Cardiac fibroblast (primary cell): ENCODE measurements at regions not wholly inside any gene's neighbourhood (a gene's known extent, or its start where the extent isn't known, plus 50 kb on each side); places are given as distances from the start of the nearest gene placed in this dataset.

ENCODE experiments used
- DNase-seq, 2 donors: peaks; one replicate each; pipeline versions ENCODE4 v3.0.0 to v3.0.0-alpha.2; 2010; ENCODE audit warnings: low read depth in 2 of 2
- H3K4me3 ChIP-seq, 2 donors: replicated peaks in 1 of 2; 1 replicate in 1 of 2; 2 replicates in 1 of 2; pipeline ENCODE4 v1.5.1; 2011; ENCODE audit warnings: low read depth in 2 of 2, low read length in 2 of 2, mild to moderate bottlenecking in 2 of 2, moderate library complexity in 1 of 2
- TF ChIP-seq, protein P1 (sequence below): IDR thresholded peaks from one replicate; pipeline ENCODE4 v1.5.1; 2011; ENCODE audit warnings: low read depth, mild to moderate bottlenecking, low read length, inconsistent platforms

DNA sequence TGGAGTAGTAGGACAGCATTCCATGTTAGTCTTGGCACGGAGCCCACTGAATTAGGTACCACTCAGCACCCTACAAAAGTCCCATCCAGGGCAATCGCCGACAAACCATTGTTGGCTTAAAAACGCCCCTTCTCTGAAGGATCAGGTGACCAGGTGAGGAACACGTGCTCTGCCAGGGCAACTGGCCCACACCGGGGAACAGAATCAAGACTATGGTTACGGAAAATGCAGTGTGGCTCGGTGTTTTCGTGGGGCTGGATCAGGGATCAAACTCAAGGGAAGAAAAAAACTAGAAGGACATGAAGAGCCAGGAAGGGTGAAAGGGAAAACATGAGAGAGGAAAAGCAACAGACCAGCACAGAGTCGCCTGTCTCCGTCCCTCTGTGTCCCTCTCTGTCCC lies 177.8 kb upstream of the ARID1B start:
- H3K4me3 ChIP-seq = no peak overlapping the region
- TF ChIP-seq, protein P1, sequence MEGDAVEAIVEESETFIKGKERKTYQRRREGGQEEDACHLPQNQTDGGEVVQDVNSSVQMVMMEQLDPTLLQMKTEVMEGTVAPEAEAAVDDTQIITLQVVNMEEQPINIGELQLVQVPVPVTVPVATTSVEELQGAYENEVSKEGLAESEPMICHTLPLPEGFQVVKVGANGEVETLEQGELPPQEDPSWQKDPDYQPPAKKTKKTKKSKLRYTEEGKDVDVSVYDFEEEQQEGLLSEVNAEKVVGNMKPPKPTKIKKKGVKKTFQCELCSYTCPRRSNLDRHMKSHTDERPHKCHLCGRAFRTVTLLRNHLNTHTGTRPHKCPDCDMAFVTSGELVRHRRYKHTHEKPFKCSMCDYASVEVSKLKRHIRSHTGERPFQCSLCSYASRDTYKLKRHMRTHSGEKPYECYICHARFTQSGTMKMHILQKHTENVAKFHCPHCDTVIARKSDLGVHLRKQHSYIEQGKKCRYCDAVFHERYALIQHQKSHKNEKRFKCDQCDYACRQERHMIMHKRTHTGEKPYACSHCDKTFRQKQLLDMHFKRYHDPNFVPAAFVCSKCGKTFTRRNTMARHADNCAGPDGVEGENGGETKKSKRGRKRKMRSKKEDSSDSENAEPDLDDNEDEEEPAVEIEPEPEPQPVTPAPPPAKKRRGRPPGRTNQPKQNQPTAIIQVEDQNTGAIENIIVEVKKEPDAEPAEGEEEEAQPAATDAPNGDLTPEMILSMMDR = no peak
- no peak for DNase-seq

DNA sequence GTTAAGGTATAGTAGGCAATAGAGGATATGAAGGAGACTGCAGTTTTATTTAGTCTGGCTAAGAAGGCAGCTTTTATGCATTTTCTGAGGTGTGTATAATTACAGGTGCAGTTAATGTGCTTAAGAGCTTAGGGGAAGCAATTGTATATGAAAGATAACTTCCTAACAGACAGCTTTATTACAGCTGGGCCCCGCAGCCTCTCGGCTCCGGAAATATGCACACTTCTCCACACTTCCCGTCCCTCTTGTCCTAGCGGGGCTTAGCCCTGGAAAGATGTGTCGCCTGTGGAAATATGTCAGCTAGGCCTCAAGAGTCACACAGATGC lies 178.4 kb upstream of the ARID1B start:
- DNase-seq = no peak
- no peak overlapping the region for H3K4me3 ChIP-seq
- TF ChIP-seq, protein P1 = no peak

DNA sequence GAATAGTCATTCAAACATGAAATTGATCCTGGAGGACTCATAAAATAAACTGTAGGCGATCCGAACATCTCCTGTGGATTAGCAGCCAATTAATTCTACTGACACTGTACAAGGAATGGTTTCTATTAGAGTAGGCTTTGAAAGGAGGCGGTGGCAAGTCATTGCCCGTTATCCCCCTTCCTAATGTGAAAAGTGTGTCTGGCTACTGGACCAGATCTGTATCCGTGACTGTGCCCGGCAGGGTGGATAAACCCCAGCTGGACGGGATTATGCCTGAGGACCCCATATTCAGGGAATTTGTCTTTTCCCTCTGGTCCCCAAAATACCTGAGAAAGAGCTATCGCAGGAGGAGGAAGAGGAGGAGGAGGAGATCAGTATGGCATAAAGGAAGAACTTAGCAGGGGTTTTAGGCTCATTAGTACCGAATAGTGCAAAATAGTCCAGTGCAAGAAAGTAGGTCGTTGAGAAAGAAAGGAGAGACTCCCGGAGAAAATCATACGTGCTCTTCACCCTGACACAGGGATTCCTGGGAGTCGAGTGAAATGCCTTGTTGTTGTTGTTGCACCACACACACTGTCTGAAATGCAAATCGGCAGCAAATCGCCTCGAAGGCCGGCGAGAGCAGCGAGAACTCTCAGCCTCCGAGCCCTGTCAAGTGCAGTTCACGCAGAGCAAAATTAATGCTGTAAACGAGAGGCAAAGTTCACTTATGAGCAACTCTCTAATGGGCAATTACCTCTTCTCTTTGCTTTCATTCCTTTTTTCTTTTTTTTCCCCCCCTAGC lies 178.9 kb upstream of the ARID1B start:
- TF ChIP-seq, protein P1 = no peak
- no peak for DNase-seq
- H3K4me3 ChIP-seq = no peak overlapping the region

DNA sequence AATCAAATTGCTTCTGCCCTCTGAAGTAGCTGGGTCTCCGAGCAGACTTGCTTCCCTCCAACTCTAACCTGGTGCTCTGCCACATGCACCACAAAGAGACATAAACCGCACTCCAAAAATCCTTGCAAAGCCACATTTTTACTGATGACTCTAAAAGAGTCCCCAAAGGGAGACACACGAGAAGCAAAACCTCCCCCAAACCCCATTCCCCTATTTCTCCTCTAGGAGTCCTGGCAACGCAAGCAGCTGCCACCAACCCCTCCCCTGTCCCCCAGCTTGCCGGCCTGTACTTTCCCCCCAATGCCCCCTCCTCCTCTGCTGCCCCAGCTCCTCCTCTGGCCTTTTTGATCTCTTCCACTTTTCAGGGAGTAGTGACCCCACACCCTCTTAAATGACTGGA lies 180.1 kb upstream of the ARID1B start:
- H3K4me3 ChIP-seq = no peak overlapping the region
- TF ChIP-seq, protein P1 = no peak
- no peak for DNase-seq

DNA sequence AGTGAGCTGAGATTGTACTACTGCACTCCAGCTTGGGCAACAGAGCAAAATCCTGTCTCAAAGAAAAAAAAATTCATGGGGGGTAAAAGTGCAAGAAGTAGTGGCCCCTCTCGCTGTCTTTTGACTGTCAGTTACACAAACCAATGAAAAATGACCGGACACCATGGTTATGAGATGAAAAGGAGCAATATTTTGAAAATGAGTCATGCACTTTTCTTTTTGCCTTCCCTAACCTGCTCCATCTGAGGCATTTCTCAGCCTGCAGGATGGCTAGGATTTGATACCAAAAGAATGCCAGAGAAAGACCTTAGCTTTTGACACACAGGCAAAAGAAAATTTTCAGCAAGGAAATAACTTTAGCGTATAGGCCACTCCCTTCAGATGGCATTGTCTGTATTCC lies 181.7 kb upstream of the ARID1B start:
- no peak for DNase-seq
- no peak overlapping the region for H3K4me3 ChIP-seq
- TF ChIP-seq, protein P1 = no peak

DNA sequence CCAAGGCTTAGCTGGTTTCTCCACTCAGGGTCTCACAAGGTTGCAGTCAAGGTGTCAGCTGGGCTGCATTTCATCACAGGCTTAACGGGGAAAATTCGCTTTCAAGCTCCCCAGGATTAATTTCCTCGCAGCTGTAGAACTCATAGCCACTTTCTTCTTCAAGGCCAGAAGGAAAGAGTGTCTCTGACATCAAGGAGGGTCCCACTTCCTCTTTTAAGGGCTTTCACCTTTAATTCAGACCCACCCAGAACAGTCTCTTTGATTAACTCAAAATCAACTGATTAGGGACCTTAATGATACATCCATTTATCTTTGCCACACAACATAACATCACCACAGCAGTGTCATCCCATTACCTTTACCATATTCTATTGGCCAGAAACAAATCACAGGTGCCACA lies 183.3 kb upstream of the ARID1B start:
- no peak overlapping the region for H3K4me3 ChIP-seq
- DNase-seq = no peak
- TF ChIP-seq, protein P1 = no peak

DNA sequence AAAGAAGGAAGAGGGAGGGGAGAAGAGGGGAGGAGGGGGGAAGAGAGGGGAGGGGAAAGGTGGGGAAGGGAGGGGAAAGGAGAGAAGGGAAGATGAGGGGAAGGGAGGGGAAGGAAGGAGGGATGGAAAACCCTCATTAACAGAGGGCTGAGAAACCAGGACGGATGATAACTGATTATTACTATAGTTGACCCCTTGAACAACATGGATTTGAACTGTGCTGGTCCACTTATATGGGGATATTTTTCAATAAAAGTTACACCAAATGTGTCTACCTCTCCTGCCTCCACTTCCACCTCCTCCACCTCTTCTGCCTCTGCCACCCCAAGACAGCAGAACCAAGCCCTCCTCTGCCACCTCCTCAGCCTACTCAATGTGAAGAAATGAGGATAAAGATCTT lies 184.1 kb upstream of the ARID1B start:
- no peak overlapping the region for H3K4me3 ChIP-seq
- TF ChIP-seq, protein P1 = no peak
- no peak for DNase-seq
